ENCODE measurements at regions not wholly inside any gene's neighbourhood (a gene's known extent, or its start where the extent isn't known, plus 50 kb on each side); places are given as distances from the start of the nearest gene placed in this dataset.

- TF ChIP-seq, protein P1, sequence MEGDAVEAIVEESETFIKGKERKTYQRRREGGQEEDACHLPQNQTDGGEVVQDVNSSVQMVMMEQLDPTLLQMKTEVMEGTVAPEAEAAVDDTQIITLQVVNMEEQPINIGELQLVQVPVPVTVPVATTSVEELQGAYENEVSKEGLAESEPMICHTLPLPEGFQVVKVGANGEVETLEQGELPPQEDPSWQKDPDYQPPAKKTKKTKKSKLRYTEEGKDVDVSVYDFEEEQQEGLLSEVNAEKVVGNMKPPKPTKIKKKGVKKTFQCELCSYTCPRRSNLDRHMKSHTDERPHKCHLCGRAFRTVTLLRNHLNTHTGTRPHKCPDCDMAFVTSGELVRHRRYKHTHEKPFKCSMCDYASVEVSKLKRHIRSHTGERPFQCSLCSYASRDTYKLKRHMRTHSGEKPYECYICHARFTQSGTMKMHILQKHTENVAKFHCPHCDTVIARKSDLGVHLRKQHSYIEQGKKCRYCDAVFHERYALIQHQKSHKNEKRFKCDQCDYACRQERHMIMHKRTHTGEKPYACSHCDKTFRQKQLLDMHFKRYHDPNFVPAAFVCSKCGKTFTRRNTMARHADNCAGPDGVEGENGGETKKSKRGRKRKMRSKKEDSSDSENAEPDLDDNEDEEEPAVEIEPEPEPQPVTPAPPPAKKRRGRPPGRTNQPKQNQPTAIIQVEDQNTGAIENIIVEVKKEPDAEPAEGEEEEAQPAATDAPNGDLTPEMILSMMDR (IDR thresholded peaks at IDR 0.05; ENCODE audit: insufficient read depth, low read length, poor library complexity, severe bottlenecking): no peak
- TF ChIP-seq EZH2phosphoT487 (conservative IDR thresholded peaks at IDR 0.05; ENCODE audit: low read length): no peak
Observed at GRCh38 chr12:60977966-60978365, 1282.2 kb upstream of the USP15 start.
